Ishikawa (cell line): ENCODE measurements at regions not wholly inside any gene's neighbourhood (a gene's known extent, or its start where the extent isn't known, plus 50 kb on each side); places are given as distances from the start of the nearest gene placed in this dataset.

Source experiments
- CREB1 ChIP-seq: IDR thresholded peaks from 2 replicates; pipeline ENCODE4 v1.6.1; 2012; ENCODE audit warnings: low read depth
- EP300 ChIP-seq: IDR thresholded peaks from 2 replicates; pipeline ENCODE4 v1.6.1; 2012; ENCODE audit warnings: borderline replicate concordance
- FOXM1 ChIP-seq: IDR thresholded peaks from 2 replicates; pipeline ENCODE4 v1.6.1; 2012; ENCODE audit warnings: low read depth, borderline replicate concordance
- NFIC ChIP-seq: IDR thresholded peaks from 2 replicates; pipeline ENCODE4 v1.6.1; 2012
- RAD21 ChIP-seq: IDR thresholded peaks from 2 replicates; pipeline ENCODE4 v1.6.1; 2012; ENCODE audit warnings: low read depth
- REST ChIP-seq: IDR thresholded peaks from 2 replicates; pipeline ENCODE4 v1.6.1; 2012; ENCODE audit warnings: low read depth, mild to moderate bottlenecking
- TAF1 ChIP-seq: IDR thresholded peaks from 2 replicates; pipeline ENCODE4 v1.6.1; 2012; ENCODE audit warnings: low read depth, mild to moderate bottlenecking
- TCF12 ChIP-seq: IDR thresholded peaks from 2 replicates; pipeline ENCODE4 v1.6.1; 2012; ENCODE audit warnings: low read depth
- TEAD4 ChIP-seq: IDR thresholded peaks from 2 replicates; pipeline ENCODE4 v1.6.1; 2012
- USF1 ChIP-seq: IDR thresholded peaks from 2 replicates; pipeline ENCODE4 v1.6.1; 2012
- YY1 ChIP-seq: IDR thresholded peaks from 2 replicates; pipeline ENCODE4 v1.6.1; 2012; ENCODE audit warnings: low read depth
- ZBTB7A ChIP-seq: IDR thresholded peaks from 2 replicates; pipeline ENCODE4 v1.6.1; 2012; ENCODE audit warnings: low read depth

- TF ChIP-seq TEAD4 (no peak), RAD21 (no peak), TAF1 (no peak), YY1 (no peak), ZBTB7A (no peak), FOXM1 (no peak), TCF12 (no peak), NFIC (no peak), CREB1 (no peak), EP300 (no peak), USF1 (no peak), REST (no peak)
These were observed 197.2 kb downstream of the FAXC start for GRCh38 chr6:99152347-99152643.
